A549 (cell line): ENCODE measurements at regions not wholly inside any gene's neighbourhood (a gene's known extent, or its start where the extent isn't known, plus 50 kb on each side); places are given as distances from the start of the nearest gene placed in this dataset.

ENCODE experiments used
- ATAC-seq, 2 experiments: fragments of 200-7000 bp in 1 of 2; fragments of >200 bp in 1 of 2; cut with Nextera tagmentation in 1 of 2; cut with Tn5 transposase in 1 of 2; 3 replicates each; pipeline versions ENCODE4 v1.8.0 to v1.9.1; 2018 to 2020; ENCODE audit warnings: mild to moderate bottlenecking in 1 of 2, moderate library complexity in 1 of 2
- CTCF ChIA-PET: fragments of 300-600 bp; sonication (Branson Sonifier 250); formaldehyde crosslinking; extraction: SDS; loops from one replicate; lab custom pipeline; 2021; ENCODE audit warnings: antibody characterized with exemption, inconsistent platforms; lab: Yijun Ruan, JAX
- POLR2A ChIA-PET: fragments of 350-600 bp; formaldehyde crosslinking; extraction: SDS; loops from one replicate; lab custom pipeline; 2021; ENCODE audit warnings: antibody characterized with exemption, inconsistent platforms; lab: Yijun Ruan, JAX
- DNase-seq, 2 experiments: peaks; one replicate each; pipeline versions ENCODE4 v3.0.0 to v3.0.0-alpha.2; 2011 to 2016; ENCODE audit warnings: low read depth in 1 of 2, low spot score in 1 of 2
- FAIRE-seq: peaks from 2 replicates; lab custom pipeline; 2011; peaks lifted over from hg19 to GRCh38; lab: Jason Lieb, UNC
- H3K27ac ChIP-seq, 2 experiments: fragments of >200 bp; sonication (Bioruptor Twin); formaldehyde crosslinking; 3 replicates each; pipeline ENCODE4 v1.5.1; 2016 to 2017
- H3K4me1 ChIP-seq: fragments of >200 bp; sonication (Bioruptor Twin); formaldehyde crosslinking; 3 replicates; pipeline ENCODE4 v1.6.1; 2016
- H3K4me2 ChIP-seq: fragments of >200 bp; sonication (Bioruptor Twin); formaldehyde crosslinking; 3 replicates; pipeline ENCODE4 v1.6.1; 2016
- H3K4me3 ChIP-seq: fragments of >200 bp; sonication (Bioruptor Twin); formaldehyde crosslinking; 3 replicates; pipeline ENCODE4 v1.5.1; 2016
- H3K9me3 ChIP-seq: fragments of >200 bp; sonication (Bioruptor Twin); formaldehyde crosslinking; 3 replicates; pipeline ENCODE4 v1.6.1; 2016
- ATOH8 ChIP-seq: fragments of 250-450 bp; sonication (Bioruptor Pico); IDR thresholded peaks from 2 replicates; pipeline ENCODE4 v1.5.0; 2020; ENCODE audit warnings: low read depth, mild to moderate bottlenecking, moderate library complexity
- BHLHE40 ChIP-seq: IDR thresholded peaks from 2 replicates; pipeline ENCODE4 v1.6.1; 2012; ENCODE audit warnings: low read depth, low read length, inconsistent platforms
- CBX2 ChIP-seq: fragments of 200-600 bp; sonication (generic); IDR thresholded peaks from 2 replicates; pipeline ENCODE4 v1.6.1; 2016; ENCODE audit warnings: low read depth, mild to moderate bottlenecking, borderline replicate concordance
- CBX8 ChIP-seq: fragments of 200-600 bp; sonication (generic); IDR thresholded peaks from 2 replicates; pipeline ENCODE4 v1.6.1; 2016
- EHF ChIP-seq: fragments of 250-450 bp; sonication (Bioruptor Pico); IDR thresholded peaks from 2 replicates; pipeline ENCODE4 v1.5.0; 2020; ENCODE audit warnings: mild to moderate bottlenecking
- EHMT2 ChIP-seq: fragments of 200-600 bp; sonication (generic); IDR thresholded peaks from 2 replicates; pipeline ENCODE4 v1.6.1; 2016; ENCODE audit warnings: antibody characterized with exemption, low read depth, mild to moderate bottlenecking, moderate library complexity
- ESRRA ChIP-seq: fragments of 150-350 bp; IDR thresholded peaks from 2 replicates; pipeline ENCODE4 v1.6.1; 2014; ENCODE audit warnings: mild to moderate bottlenecking, low read length, borderline replicate concordance
- FOSB ChIP-seq: fragments of 250-450 bp; sonication (Bioruptor Pico); IDR thresholded peaks from 2 replicates; pipeline ENCODE4 v1.5.0; 2020; ENCODE audit warnings: mild to moderate bottlenecking, moderate library complexity
- FOXS1 ChIP-seq: fragments of 250-450 bp; sonication (Bioruptor Pico); IDR thresholded peaks from 2 replicates; pipeline ENCODE4 v1.5.0; 2020; ENCODE audit warnings: mild to moderate bottlenecking, moderate library complexity
- HDAC2 ChIP-seq: fragments of 200-600 bp; sonication (generic); IDR thresholded peaks from 2 replicates; pipeline ENCODE4 v1.6.1; 2016
- HOXB5 ChIP-seq: fragments of 250-450 bp; sonication (Bioruptor Pico); IDR thresholded peaks from 2 replicates; pipeline ENCODE4 v1.5.0; 2020; ENCODE audit warnings: mild to moderate bottlenecking, moderate library complexity
- JUN ChIP-seq, 2 experiments: fragments of >200 bp; sonication (Bioruptor Twin); formaldehyde crosslinking; IDR thresholded peaks; 2 replicates in 1 of 2; 3 replicates in 1 of 2; pipeline ENCODE4 v1.6.1; 2016 to 2017
- KDM1A ChIP-seq: fragments of 200-600 bp; sonication (generic); IDR thresholded peaks from 2 replicates; pipeline ENCODE4 v1.6.1; 2016; ENCODE audit warnings: low read depth, mild to moderate bottlenecking
- KDM5A ChIP-seq: fragments of 200-600 bp; sonication (generic); IDR thresholded peaks from 2 replicates; pipeline ENCODE4 v1.6.1; 2016; ENCODE audit warnings: antibody characterized with exemption, mild to moderate bottlenecking
- MAFK ChIP-seq: fragments of 450-650 bp; IDR thresholded peaks from 2 replicates; pipeline ENCODE4 v1.6.1; 2014; ENCODE audit not compliant: partially characterized antibody
- MAX ChIP-seq: IDR thresholded peaks from 2 replicates; pipeline ENCODE4 v1.6.1; 2012
- NFE2L2 ChIP-seq: fragments of 150-350 bp; conservative IDR thresholded peaks from 2 replicates; pipeline ENCODE4 v1.6.1; 2014; ENCODE audit warnings: low read length
- POLR2A ChIP-seq: IDR thresholded peaks from 2 replicates; pipeline ENCODE4 v1.6.1; 2012; ENCODE audit warnings: mild to moderate bottlenecking, low read length
- REST ChIP-seq: fragments of 200-600 bp; sonication (generic); IDR thresholded peaks from 2 replicates; pipeline ENCODE4 v1.6.1; 2016; ENCODE audit warnings: antibody characterized with exemption, mild to moderate bottlenecking, moderate library complexity
- SMC3 ChIP-seq: fragments of >200 bp; sonication (Bioruptor Twin); formaldehyde crosslinking; IDR thresholded peaks from 3 replicates; pipeline ENCODE4 v1.6.1; 2018; ENCODE audit warnings: inconsistent platforms
- TFCP2L1 ChIP-seq: fragments of 250-450 bp; sonication (Bioruptor Pico); IDR thresholded peaks from 2 replicates; pipeline ENCODE4 v1.5.0; 2021; ENCODE audit warnings: mild to moderate bottlenecking
- TP53 ChIP-seq: fragments of 250-450 bp; sonication (Bioruptor Pico); IDR thresholded peaks from 2 replicates; pipeline ENCODE4 v1.5.0; 2021; ENCODE audit warnings: mild to moderate bottlenecking, moderate library complexity
- WGBS: methylation state at CpG from one replicate; pipeline ENCODE4 v1.1.6; 2017; ENCODE audit errors: missing lambda C conversion rate; 5-methylcytosine and 5-hydroxymethylcytosine counted together
- TF ChIP-seq, protein P1 (sequence below): fragments of 150-350 bp; IDR thresholded peaks from 2 replicates; pipeline ENCODE4 v1.6.1; 2014; ENCODE audit warnings: low read depth, mild to moderate bottlenecking, low read length
- TF ChIP-seq, protein P2 (sequence below): IDR thresholded peaks from 2 replicates; pipeline ENCODE4 v1.6.1; 2012

GRCh38 chr10:110368002-110368401 is 63.3 kb upstream of the SMNDC1 start:
- ChIA-PET CTCF (interaction anchor here (1.0 to 4.5 kb wide), 5 partner anchors 7 to 43 kb away, joined by 3 to 47 read pairs (median 4); no protein-coding TSS in a partner anchor), POLR2A (no interaction called here)
- no peak for TF ChIP-seq EHMT2
- no peak for TF ChIP-seq HOXB5 (CRISPR knock-in tag)
- no peak for TF ChIP-seq SMC3
- TF ChIP-seq CBX2, result no peak
- no peak for TF ChIP-seq KDM1A
- TF ChIP-seq MAFK, result no peak
- TF ChIP-seq TFCP2L1 (CRISPR knock-in tag), result no peak
- no peak for DNase-seq
- Histone ChIP-seq H3K4me2 (no peak overlapping the region), H3K4me1 (peaks cover 45% of the 10 kb centered on the region), H3K4me3 (no peak overlapping the region), H3K27ac (peak overlapping the region; percentile 27 to 64; a peak in 5 of 6 replicates), H3K9me3 (no peaks in the 10 kb centered on the region)
- WGBS, result 44% methylated on average over 4 of the region's 4 CpGs
- peak in 1 of 2 experiments; percentile 27; a peak in 1 of 6 replicates for ATAC-seq
- FAIRE-seq, result no peak

- TF ChIP-seq BHLHE40 (no peak), TFCP2L1 (CRISPR knock-in tag) (no peak), REST (no peak), POLR2A (no peak), MAX (no peak), JUN (IDR thresholded peaks at IDR 0.05) (no peak), ESRRA (no peak)
- TF ChIP-seq, protein P1, sequence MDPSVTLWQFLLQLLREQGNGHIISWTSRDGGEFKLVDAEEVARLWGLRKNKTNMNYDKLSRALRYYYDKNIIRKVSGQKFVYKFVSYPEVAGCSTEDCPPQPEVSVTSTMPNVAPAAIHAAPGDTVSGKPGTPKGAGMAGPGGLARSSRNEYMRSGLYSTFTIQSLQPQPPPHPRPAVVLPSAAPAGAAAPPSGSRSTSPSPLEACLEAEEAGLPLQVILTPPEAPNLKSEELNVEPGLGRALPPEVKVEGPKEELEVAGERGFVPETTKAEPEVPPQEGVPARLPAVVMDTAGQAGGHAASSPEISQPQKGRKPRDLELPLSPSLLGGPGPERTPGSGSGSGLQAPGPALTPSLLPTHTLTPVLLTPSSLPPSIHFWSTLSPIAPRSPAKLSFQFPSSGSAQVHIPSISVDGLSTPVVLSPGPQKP, result no peak
- TF ChIP-seq, all 56 proteins: peak for 0
- no peak for FAIRE-seq
- WGBS, result 48% methylated on average over 3 of the region's 3 CpGs
Observed at GRCh38 chr10:110368556-110368955, 63.8 kb upstream of the SMNDC1 start.

DNA sequence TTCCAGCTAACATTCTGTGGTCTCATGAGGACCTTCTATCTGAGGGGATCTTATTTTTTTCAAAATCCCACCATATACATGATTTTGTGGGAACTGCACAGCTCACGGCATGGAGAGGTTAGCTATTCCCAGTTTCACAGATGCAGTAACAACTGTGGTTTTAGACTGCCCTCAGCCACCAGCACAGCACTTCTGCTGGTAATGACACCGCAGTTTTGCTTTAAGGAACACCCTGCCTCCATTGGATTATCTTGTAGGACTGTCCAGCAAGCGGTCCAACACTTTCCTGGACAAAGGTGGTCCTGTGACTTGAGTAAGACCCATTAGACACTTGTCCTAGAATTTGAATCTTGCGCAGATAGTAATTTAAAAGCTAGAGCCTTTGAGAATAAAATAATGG is 65.3 kb upstream of the SMNDC1 start:
- Histone ChIP-seq H3K4me3 (no peak overlapping the region), H3K9me3 (no peaks in the 10 kb centered on the region), H3K4me2 (no peak overlapping the region), H3K4me1 (peaks cover 41% of the 10 kb centered on the region), H3K27ac (peak overlapping the region; percentile 28 to 56; a peak in 4 of 6 replicates)
- DNase-seq, result no peak
- ChIA-PET POLR2A (no interaction called here), CTCF (interaction anchor here (0.6 to 1.4 kb wide), 2 partner anchors 13 to 129 kb away, joined by 3 to 5 read pairs; no protein-coding TSS in a partner anchor)
- FAIRE-seq, result no peak
- ATAC-seq, result no peak
- 90% methylated on average over 3 of the region's 4 CpGs for WGBS
- TF ChIP-seq MAFK, result no peak
- no peak for TF ChIP-seq REST
- no peak for TF ChIP-seq CBX8
- TF ChIP-seq KDM5A, result no peak
- TF ChIP-seq NFE2L2, result no peak
- no peak for TF ChIP-seq FOSB (CRISPR knock-in tag)
- TF ChIP-seq, protein P2, sequence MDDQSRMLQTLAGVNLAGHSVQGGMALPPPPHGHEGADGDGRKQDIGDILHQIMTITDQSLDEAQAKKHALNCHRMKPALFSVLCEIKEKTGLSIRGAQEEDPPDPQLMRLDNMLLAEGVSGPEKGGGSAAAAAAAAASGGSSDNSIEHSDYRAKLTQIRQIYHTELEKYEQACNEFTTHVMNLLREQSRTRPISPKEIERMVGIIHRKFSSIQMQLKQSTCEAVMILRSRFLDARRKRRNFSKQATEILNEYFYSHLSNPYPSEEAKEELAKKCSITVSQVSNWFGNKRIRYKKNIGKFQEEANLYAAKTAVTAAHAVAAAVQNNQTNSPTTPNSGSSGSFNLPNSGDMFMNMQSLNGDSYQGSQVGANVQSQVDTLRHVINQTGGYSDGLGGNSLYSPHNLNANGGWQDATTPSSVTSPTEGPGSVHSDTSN, result no peak
- TF ChIP-seq HDAC2, result no peak
- TF ChIP-seq EHF, result no peak
- no peak for TF ChIP-seq KDM1A
- no peak for TF ChIP-seq TP53
- TF ChIP-seq ATOH8 (CRISPR knock-in tag), result no peak
- no peak for TF ChIP-seq BHLHE40
- no peak for TF ChIP-seq FOXS1 (CRISPR knock-in tag)
- TF ChIP-seq SMC3, result no peak

More at GRCh38 chr10:110368556-110368955, 63.8 kb upstream of the SMNDC1 start:
- peak overlapping the region; percentile 34 to 64; a peak in 5 of 6 replicates for H3K27ac ChIP-seq
- DNase-seq (no peak), ATAC-seq (no peak)
- H3K4me2 ChIP-seq, result no peak overlapping the region
- no peak overlapping the region for H3K4me3 ChIP-seq
- POLR2A ChIA-PET, result no interaction called here
- CTCF ChIA-PET, result interaction anchor here (0.9 to 4.5 kb wide), 5 partner anchors 9 to 58 kb away, joined by 3 to 47 read pairs (median 4); no protein-coding TSS in a partner anchor
- no peaks in the 10 kb centered on the region for H3K9me3 ChIP-seq
- H3K4me1 ChIP-seq, result peaks cover 51% of the 10 kb centered on the region
